WERI-Rb-1 (cell line): ENCODE measurements at regions not wholly inside any gene's neighbourhood (a gene's known extent, or its start where the extent isn't known, plus 50 kb on each side); places are given as distances from the start of the nearest gene placed in this dataset.

ENCODE experiments used
- DNase-seq: peaks from one replicate; pipeline ENCODE4 v3.0.0-alpha.2; 2020
- H3K27ac ChIP-seq: fragments of 250-450 bp; sonication (Bioruptor Pico); 2 replicates; pipeline ENCODE4 v1.5.1; 2020; ENCODE audit warnings: mild to moderate bottlenecking, moderate library complexity
- H3K27me3 ChIP-seq: fragments of 250-450 bp; sonication (Bioruptor Pico); 2 replicates; pipeline ENCODE4 v1.5.1; 2021; ENCODE audit warnings: mild to moderate bottlenecking, low read depth, moderate library complexity; ENCODE audit not compliant: insufficient read depth, severe bottlenecking
- H3K36me3 ChIP-seq: fragments of 250-450 bp; sonication (Bioruptor Pico); 2 replicates; pipeline ENCODE4 v1.5.1; 2020; ENCODE audit warnings: mild to moderate bottlenecking, moderate library complexity
- H3K4me3 ChIP-seq: 2 replicates; pipeline ENCODE4 v1.5.1; 2011; ENCODE audit warnings: low read depth, mild to moderate bottlenecking, control low read depth, low read length
- H3K9me3 ChIP-seq: fragments of 250-450 bp; sonication (Bioruptor Pico); 2 replicates; pipeline ENCODE4 v1.5.1; 2021; ENCODE audit warnings: mild to moderate bottlenecking, moderate library complexity; ENCODE audit not compliant: severe bottlenecking
- CTCF ChIP-seq: IDR thresholded peaks from 2 replicates; pipeline ENCODE4 v1.5.1; 2011; ENCODE audit warnings: low read depth, mild to moderate bottlenecking, control low read depth, inconsistent platforms, low read length

GRCh38 chr4:19725130-19725529 is 526.6 kb upstream of the SLIT2 start:
- TF ChIP-seq CTCF, result no peak
- Histone ChIP-seq H3K36me3 (no peaks in the 10 kb centered on the region), H3K4me3 (no peak overlapping the region), H3K9me3 (no peaks in the 10 kb centered on the region), H3K27me3 (no peaks in the 10 kb centered on the region), H3K27ac (no peak overlapping the region)
- no peak for DNase-seq

- no peak for TF ChIP-seq CTCF
- no peaks in the 10 kb centered on the region for H3K36me3 ChIP-seq
- no peaks in the 10 kb centered on the region for H3K9me3 ChIP-seq
- no peaks in the 10 kb centered on the region for H3K27me3 ChIP-seq
- DNase-seq, result no peak
- no peak overlapping the region for H3K4me3 ChIP-seq
- no peak overlapping the region for H3K27ac ChIP-seq
Observed at GRCh38 chr4:19722404-19722803, 529.3 kb upstream of the SLIT2 start.

GRCh38 chr4:19721587-19721986 is 530.1 kb upstream of the SLIT2 start:
- TF ChIP-seq CTCF, result no peak
- no peak overlapping the region for H3K4me3 ChIP-seq
- H3K27me3 ChIP-seq, result no peaks in the 10 kb centered on the region
- no peak overlapping the region for H3K27ac ChIP-seq
- DNase-seq, result no peak
- no peaks in the 10 kb centered on the region for H3K36me3 ChIP-seq
- H3K9me3 ChIP-seq, result no peaks in the 10 kb centered on the region

- H3K4me3 ChIP-seq, result no peak overlapping the region
- H3K27me3 ChIP-seq, result no peaks in the 10 kb centered on the region
- no peak for DNase-seq
- H3K27ac ChIP-seq, result no peak overlapping the region
- TF ChIP-seq CTCF, result no peak
- no peaks in the 10 kb centered on the region for H3K36me3 ChIP-seq
- H3K9me3 ChIP-seq, result no peaks in the 10 kb centered on the region
Observed at GRCh38 chr4:19720610-19721009, 531.1 kb upstream of the SLIT2 start.

- Histone ChIP-seq H3K27ac (no peak overlapping the region), H3K4me3 (no peak overlapping the region), H3K36me3 (no peaks in the 10 kb centered on the region), H3K27me3 (no peaks in the 10 kb centered on the region), H3K9me3 (no peaks in the 10 kb centered on the region)
- DNase-seq, result no peak
- TF ChIP-seq CTCF, result no peak
Observed at GRCh38 chr4:19720190-19720589, 531.5 kb upstream of the SLIT2 start.

GRCh38 chr4:19711871-19712270 is 539.8 kb upstream of the SLIT2 start:
- Histone ChIP-seq H3K27me3 (no peaks in the 10 kb centered on the region), H3K4me3 (no peak overlapping the region), H3K27ac (no peak overlapping the region), H3K36me3 (no peaks in the 10 kb centered on the region), H3K9me3 (no peaks in the 10 kb centered on the region)
- no peak for TF ChIP-seq CTCF
- no peak for DNase-seq
